Renal cortical epithelial cell (primary cell): ENCODE measurements at regions not wholly inside any gene's neighbourhood (a gene's known extent, or its start where the extent isn't known, plus 50 kb on each side); places are given as distances from the start of the nearest gene placed in this dataset.

ENCODE experiments used
- DNase-seq: peaks from one replicate; pipeline ENCODE4 v3.0.0-alpha.2; 2011; ENCODE audit warnings: low read depth

DNA sequence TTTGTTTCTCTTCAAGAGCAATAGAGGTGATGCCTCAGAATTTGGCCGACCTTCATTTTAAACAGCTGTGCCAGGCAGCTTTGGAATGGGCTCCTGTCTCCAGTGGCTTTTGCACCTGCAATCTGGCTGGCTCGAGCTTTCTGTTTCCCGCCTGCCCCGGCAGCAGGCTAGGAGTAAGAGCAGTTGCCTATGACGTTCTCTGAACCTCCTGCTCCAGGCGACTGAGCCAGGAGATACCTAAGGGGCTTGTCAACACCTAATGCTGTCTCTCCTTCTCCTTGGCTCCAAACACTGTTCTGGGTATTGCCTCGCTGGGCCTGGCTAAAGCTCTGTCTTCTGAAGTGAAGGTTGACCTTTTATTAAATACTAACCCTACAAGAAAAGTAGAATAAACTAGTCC is 229.9 kb downstream of the LRRN1 start:
- DNase-seq: no peak

DNA sequence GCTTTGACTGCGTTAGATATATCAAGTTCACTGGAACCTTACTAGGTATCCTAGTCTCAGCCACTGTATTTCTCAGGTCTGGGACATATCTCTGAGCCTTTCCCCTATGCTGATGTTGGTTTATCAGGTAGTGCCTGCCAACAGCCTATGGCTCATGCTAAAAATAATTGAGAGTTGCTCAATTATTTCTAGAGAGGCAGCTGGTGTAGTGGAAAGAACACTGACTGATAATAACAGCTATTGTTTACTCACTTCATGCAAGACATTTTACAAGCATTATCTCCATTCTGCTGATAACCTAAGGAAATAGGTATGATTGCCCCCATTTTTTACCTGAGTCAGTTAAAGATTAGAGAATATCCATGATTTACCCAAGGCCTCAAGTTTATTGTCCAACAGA is 231.4 kb downstream of the LRRN1 start:
- no peak for DNase-seq

DNA sequence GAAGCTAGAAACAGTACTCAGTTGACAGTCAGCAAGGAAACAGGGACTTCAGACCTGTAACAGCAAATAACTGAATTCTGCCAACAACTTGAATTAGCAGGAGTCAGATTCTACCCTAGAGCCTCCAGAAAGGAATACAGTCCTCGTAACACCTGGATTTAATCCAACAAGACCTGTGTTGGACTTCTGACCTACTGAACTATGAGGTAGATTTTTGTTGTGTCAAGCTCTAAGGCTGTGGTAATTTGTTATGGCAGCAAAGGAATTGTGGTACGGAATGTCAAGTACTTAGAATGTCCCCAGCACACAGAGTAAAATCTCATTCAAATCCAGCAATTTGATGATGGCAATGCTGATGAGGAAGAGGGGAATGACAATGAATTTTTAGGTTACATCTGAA is 234.1 kb downstream of the LRRN1 start:
- no peak for DNase-seq

DNA sequence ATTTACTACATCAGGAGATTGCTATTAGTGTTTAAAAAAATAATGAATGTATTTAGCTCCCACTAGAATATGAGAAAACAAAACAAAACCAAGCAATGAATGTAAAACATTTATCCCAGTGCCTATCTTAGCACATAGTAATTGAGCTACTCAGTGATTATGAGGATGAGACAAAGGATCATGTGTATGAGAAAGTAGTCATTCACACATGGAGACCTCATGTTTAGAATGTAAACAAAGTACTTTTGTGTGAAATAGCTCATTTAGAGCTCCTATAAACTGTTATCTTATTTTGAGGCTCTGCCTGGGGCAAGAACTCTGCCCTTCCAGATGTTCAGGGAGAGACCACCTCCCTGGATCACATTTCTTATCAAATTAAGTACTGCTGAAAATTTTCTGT is 236.8 kb downstream of the LRRN1 start:
- no peak for DNase-seq

DNA sequence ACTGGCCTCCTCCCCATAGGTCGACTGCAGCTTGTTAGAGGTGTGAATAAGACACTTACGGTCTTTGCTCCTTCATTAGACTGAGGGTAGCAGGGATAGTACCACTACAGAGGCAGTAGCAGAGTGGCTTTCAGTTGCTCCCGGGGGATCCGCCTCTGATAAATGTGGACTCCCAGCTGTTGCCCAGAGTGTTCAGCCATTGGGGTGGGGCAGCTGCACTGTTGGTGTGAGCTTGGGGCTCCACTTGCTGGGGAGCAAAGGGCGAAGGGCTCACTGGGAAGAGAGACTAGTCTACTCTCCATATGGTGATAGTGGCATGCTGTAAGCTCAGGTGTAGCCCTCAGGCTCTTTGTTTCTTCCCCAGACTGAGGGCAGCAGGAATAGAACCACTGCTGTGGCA is 239.1 kb downstream of the LRRN1 start:
- no peak for DNase-seq

DNA sequence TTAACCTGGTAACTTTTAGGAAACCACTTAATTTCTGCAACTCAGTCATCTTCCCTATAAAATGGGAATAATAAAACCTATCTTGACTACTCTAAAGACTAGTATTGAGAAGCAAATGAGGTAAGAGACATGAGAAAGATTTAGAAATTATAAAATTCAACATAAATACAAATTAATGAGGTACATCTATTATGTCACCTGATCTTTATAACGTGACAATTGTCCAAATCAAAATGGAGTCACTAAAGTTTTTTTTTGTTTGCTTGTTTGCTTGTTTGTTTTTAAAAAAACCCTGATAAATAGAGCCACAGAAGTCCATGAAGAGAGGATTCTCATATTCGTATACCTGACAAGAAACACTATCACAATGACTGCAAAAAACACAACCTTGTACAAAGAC is 242.8 kb downstream of the LRRN1 start:
- DNase-seq: no peak

DNA sequence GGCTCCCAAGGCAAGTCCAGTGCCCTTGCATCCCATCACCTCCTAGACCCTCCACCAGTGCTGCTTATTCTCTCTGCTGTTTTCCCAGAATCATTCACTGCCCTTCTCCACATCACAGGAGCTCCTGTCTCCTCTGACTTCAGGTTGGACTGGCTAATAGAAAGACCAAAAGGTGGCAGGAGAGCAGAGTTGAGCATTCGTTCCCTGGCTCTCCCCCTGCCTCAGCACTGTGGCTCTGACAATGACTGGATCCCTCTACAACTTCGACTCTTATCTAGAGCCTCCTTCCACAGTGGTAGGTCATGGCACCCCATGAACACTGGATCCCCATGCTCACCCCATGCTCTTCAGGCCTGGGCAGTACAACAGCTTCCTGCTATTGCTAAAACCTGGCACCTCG is 243.6 kb downstream of the LRRN1 start:
- DNase-seq: no peak

DNA sequence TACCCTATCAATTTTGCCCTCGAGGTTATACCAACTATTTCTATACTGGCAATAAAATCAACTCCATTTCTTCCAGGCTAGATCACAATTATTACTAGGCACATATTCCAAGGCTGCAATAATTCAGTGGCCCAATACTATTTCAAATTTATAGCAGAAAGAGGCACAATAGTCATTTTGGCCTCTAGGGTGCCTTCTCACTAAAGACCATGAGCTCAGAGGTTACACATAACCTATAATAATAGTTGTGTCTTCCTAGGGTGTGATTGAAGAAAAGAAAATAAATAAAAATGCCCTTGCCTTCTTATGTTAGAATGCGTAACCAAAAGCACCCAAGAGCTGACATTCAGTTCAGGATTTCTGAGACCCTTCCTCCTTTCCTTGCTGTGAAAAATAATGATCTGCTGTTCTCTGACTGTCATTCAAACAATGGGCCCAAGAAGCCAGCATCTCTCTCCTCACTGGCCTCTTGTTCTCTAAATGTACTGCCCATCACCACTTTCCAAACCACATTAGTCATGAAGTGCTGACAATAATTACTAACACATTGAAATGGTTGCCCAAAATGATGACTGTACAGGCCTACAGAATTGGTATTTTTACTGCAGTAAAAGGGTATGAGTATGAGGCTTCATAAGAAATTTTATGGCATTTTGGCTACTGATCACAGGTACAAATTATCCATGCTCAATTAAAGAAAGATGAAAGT is 244.8 kb downstream of the LRRN1 start:
- peak; percentile 51 for DNase-seq

DNA sequence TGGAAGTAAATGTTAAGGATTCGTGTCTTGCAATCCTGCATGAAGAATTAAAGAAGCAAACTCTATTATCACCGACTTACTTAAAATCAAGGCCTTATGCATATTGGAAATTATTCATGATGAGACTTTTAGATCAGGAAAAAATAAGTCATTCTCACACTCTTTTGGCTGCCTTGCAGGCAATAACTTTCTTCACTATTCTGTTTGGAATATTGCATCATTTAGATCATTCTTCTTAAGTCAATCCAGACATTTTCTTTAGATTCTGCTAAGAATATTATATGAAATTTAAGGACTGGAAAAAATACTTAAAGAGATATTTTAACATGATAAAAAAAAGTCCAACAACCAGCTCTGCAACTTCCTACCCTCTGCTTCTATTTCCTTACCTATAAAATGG is 245.4 kb downstream of the LRRN1 start:
- no peak for DNase-seq

DNA sequence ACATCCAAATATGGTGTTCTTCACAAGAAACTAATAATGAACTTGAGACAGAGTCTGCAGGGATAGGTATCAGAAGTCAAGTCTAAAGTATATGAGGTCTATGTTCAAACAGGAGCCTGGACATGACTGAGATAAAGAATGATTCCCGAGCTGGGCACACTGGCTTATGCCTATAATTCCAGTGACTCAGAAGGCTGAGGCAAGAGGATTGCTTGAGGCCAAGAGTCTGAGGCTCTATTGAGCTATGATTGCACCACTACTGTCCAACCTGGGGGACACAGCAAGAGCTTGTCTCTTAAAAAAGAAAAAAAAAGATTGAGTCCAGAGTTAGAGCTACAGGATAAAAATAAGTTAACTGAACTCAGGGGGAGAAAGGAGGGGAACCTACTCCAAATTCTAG is 246.5 kb downstream of the LRRN1 start:
- DNase-seq: no peak

DNA sequence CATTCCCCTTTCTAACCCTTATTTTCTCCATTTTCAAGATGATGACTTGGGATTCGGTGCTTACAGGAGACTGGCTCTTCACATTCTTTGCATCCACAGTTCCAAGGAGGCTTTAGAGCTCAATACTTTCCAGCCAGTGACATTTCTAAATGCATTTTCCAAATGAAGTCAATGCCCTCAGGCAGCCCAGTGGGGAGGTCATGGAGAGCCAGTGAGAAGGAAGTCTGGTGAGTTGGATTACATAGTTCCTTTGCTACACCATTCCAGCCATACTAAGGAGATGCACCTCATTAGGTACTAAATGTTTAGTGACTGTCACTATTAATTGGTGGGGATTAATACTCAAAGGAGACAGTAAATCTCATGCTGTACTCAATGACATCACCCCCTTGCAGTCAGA is 248.1 kb downstream of the LRRN1 start:
- DNase-seq: no peak

DNA sequence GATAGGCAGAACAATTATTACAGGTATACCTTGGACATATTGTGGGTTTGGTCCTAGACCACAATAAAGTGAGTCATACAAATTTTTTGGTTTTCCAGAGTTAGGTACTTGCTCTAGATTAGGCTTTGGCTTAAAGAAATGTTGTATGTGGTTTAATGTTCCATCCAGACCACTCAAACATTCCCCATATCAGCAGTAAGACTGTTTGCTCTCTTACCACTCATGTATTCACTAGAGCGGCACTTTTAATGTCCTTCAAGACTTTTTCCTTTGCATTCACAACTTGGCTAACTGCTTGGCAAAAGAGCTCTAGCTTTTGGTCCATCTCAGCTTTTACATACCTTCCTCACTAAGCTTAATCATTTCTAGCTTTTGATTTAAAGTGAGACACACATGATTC is 250.5 kb upstream of the SETMAR start:
- DNase-seq: peak; percentile 17

DNA sequence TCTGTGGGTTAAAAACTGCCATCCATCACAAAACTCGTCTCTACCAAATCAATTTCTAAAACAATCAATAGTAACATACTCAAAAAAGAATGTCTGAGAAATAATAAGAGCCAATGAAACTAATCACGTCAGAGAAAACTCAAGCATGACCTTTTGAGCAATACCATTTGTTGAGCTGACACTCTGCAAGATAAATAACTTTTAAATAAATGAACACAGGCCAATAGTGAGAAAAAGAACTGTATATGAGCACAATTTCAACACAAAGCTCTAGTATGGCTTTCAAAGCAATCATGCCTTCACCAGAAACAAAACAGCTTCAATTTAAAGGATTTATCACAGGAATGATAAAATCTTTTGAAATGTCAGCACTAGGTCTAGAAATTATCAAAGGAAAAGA is 249.2 kb upstream of the SETMAR start:
- DNase-seq: no peak

DNA sequence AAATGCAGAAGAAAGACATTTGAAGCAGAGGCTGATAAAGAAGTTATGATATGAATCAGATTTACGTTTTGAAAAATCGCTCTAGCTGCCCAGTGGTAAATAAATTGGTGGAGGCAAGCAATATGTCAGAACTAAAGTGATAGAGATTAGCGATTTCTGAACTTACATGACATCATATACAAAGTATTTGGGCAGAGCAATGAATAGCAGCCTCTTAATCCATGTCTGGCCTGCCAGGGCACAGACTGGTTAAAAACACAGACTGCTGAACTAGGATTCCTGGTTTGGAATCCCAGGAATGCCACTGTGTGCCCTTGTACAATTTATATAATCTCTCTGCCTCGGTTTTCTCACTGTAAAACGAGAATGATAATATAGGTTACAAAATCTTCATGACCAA is 243.1 kb upstream of the SETMAR start:
- DNase-seq: peak; percentile 42

DNA sequence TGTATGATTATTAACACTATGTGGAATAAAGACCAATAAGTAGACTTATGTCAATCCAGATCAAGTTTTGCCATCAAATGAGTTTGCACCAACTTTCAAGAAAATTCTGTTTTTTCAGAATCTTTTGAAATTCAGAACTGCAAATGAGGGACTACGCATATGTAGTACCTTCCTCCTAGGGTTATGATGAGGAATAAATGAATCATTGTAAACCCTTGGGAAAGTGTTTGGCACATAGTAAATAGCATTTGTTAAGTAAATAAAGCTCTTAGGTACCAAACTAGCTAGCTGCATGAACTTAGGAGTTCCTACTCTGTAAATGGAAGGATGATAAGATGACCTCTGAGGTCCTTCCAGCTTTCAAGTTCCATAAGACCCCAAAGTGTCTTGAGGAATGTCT is 242.6 kb upstream of the SETMAR start:
- no peak for DNase-seq

DNA sequence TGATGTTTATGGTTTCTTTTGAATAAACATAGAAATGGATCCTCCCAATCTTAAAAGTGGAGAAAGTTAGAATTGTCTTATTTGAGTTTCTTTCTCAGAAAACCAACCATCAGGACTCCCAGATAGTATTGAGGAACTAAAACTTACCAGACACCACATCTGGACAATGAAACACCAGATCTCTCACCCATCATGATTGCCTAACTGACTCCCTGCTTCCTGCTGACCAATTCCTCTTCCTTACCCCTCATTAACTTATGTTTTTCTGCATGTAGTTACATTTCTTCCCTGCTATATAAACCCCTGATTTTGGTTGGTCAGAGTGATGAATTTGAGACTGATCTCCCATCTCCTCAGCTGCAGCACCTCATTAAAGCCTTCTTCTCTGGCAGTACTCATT is 242.0 kb upstream of the SETMAR start:
- no peak for DNase-seq

DNA sequence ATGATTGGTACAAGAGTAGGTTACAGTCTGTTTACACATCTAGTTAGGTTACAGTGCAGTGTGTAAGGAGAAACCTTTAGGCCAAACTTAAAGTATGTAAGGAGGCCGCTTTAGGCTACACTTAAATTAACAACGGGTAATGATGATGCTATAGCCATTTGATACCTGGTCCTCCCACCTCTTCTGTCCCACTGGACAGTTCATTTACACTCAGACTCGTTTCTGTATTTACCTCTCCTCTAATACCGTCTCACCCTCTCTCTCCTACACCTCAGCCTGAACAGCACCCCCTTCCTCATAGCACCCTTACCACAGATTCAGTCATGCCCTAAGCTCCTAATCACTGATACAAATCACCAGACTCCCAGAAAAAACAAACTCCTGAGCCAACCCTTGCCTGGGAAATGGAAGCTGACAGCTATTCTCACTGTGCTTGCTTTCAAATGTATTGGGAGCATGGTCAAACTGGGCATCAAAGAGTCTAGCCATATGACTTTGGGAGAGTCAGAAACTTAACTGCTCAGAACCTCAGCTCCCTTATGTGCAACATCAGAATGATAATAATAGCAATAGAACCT is 241.3 kb upstream of the SETMAR start:
- no peak for DNase-seq

DNA sequence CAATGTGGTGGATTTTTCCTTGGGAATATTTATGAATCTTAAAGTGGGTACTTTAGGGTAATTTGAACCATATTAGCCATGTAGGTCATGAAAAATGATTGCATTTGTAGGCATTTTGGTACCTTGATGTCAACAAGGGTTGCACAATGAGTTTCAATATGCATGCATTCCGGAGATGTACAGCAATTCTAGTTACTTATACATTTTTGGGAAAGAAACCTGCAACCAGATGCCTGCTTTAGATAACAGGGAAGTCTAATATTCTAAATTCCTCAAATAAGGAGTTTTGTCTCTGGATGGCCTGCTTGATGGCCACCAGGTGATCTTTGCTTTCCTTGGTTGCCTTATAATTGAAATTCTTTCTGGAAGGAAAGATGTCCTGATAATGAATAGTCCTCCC is 240.5 kb upstream of the SETMAR start:
- no peak for DNase-seq

DNA sequence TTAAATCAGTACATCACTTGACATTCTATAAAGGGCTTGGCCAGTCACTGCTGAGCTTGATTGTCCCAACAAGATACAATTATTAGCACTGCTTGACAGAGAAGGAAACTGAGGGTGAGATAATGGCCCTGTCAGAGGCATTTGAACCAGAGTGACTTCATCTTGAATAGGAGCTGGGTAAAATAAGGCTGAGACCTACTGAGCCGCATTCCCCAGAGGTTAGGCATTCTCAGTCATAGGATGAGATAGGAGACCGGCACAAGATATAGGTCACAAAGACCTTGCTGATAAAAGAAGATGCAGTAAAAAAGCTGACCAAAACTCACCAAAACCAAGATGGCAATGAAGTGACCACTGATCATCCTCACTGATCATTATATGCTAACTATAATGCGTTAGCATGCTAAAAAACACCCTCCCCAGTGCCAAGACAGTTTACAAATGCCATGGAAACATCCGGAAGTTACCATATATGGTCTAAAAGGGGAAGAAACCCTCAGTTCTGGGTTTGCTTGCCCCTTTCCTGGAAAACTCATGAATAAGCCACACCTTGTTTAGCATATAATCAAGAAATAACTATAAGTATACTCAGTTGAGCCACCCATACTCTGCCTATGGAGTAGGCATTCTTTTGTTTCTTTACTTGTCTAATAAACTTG is 239.1 kb upstream of the SETMAR start:
- no peak for DNase-seq

DNA sequence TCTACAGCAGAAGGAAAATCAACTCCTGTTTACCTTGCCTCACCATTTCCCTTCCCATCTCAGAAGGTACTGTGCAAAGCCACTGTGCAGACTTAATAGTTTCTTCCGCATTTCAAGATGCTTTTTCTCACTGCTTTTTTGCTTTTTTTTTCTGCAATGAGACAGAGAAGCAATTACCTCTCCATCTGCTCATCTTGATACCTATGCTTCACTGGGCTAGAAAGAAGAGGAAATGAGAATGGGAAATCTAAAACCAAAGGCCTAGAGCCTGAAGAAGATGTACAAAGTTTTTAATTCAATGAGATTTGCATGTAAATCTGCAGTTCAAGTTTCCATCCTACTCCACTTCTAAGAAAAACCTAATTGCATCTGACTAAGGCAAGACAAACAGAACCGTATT is 238.1 kb upstream of the SETMAR start:
- DNase-seq: no peak

DNA sequence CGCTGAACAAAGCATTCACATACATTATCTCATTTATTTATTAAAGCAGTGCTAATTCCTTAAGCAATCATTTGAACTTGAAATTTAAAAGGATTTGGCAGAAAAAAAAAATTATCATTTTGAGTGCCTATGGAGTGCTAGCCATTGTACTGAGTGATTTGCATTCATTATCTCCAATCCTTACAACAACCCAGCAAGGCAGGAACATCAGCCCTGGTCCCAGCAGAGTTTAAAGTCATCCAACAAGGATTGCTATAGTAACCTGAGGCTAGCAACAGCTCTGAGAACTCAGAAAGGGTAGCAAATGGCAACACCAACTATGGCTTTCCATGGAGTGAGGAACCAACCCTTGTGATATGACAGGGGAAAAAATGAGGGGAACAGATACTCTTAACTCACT is 237.6 kb upstream of the SETMAR start:
- no peak for DNase-seq

DNA sequence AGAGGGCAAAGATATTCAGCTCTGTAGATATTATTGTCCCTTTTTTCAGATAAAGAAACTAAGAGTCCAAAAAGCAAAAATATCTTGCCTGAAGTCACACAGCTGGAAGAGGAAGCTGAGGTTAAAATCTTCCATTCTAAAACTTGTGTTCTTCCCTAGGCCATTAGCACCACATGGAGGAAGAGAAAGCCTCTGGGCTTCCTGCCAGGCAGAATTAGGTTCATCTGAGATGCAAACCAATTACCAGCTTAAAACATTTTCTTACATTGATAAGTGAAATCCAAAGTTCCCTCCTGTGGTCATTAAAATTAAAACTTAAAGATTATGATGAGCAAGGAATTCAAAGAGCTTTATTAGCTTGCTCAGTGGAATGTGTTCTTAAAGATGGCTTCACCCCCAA is 235.3 kb upstream of the SETMAR start:
- DNase-seq: no peak

DNA sequence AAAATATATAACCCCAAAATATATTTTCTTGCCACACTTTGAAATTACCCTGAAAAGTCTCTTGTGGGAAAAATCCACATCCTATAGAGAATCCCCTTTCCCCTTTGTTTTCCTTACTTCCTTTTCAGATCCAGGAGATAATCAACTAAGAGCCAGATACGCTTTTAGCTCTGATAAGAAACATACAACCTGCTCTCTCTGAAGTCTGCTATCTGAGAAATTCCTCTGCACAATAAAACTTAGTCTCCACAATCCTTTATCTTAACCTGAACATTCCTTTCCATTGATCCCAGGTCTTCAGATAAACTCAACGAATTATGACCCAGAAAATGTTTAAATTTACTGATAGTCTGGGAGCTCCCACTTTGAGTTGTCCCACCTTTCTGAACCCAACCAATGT is 233.4 kb upstream of the SETMAR start:
- DNase-seq: no peak
